Calu3 (cell line): ENCODE measurements at regions not wholly inside any gene's neighbourhood (a gene's known extent, or its start where the extent isn't known, plus 50 kb on each side); places are given as distances from the start of the nearest gene placed in this dataset.

Source experiments
- BruUV-seq: library from RNA; stranded (reverse); fragments of 400-500 nt; replicated peaks from 2 replicates; lab custom pipeline; 2021; lab: Mats Ljungman, UMichigan
- CTCF ChIA-PET: fragments of 300-600 bp; sonication (Branson Sonifier 250); formaldehyde crosslinking; loops from one replicate; lab custom pipeline; 2022; ENCODE audit warnings: antibody characterized with exemption; lab: Charles Lee
- DNase-seq: peaks from one replicate; pipeline ENCODE4 v3.0.0; 2022
- H3K27ac Mint-ChIP-seq: one replicate; pipeline ENCODE4 v1.8.0; 2022; ENCODE audit warnings: mixed read lengths; ENCODE audit not compliant: unreplicated experiment
- H3K27me3 Mint-ChIP-seq: one replicate; pipeline ENCODE4 v1.8.0; 2022; ENCODE audit warnings: mixed read lengths; ENCODE audit not compliant: unreplicated experiment
- H3K36me3 Mint-ChIP-seq: one replicate; pipeline ENCODE4 v1.8.0; 2022; ENCODE audit warnings: mild to moderate bottlenecking, moderate library complexity, mixed read lengths; ENCODE audit not compliant: insufficient read depth, unreplicated experiment
- H3K4me1 Mint-ChIP-seq: one replicate; pipeline ENCODE4 v1.8.0; 2022; ENCODE audit warnings: mild to moderate bottlenecking, low read depth, mixed read lengths; ENCODE audit not compliant: unreplicated experiment
- H3K4me3 Mint-ChIP-seq: one replicate; pipeline ENCODE4 v1.8.0; 2022; ENCODE audit warnings: mild to moderate bottlenecking, low read depth, moderate library complexity, mixed read lengths; ENCODE audit not compliant: unreplicated experiment
- H3K9me3 Mint-ChIP-seq: one replicate; pipeline ENCODE4 v1.8.0; 2022; ENCODE audit warnings: low read depth, mixed read lengths; ENCODE audit not compliant: unreplicated experiment
- intact Hi-C: fragments of 100-400 bp; cut with micrococcal nuclease; formaldehyde crosslinking; loops from one replicate; pipeline ENCODE4 v1.10.0; 2022; ENCODE audit not compliant: unreplicated experiment
- TF ChIP-seq, protein P1 (sequence below): fragments of 200-600 bp; IDR thresholded peaks from one replicate; pipeline ENCODE4 v1.8.0; 2022; ENCODE audit warnings: antibody characterized with exemption; ENCODE audit not compliant: unreplicated experiment

DNA sequence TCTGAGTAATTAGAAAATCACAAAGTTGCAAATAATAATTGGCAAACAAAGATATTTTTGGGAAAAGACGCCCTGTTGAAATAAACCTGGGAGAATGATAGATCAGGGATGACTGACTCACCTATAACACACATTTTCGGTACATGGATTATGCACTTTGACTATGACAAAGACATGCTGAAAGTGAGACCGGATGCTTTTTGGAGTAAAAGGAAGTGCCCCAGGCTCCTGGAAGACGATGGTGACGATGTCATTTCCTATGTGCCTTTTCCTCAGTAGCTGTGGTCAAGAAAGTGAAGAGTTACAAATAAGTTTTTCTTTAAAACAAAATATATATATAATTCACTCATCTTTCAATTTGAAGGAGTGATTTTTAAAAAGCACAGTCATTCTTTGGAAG is 158.7 kb downstream of the SIPA1L2 start:
- Mint-ChIP-seq H3K9me3 (peaks cover 4% of the 10 kb centered on the region), H3K27ac (no peak overlapping the region), H3K27me3 (no peaks in the 10 kb centered on the region), H3K4me3 (no peak overlapping the region), H3K36me3 (no peaks in the 10 kb centered on the region), H3K4me1 (no peaks in the 10 kb centered on the region)
- no TSS peak for BruUV-seq
- CTCF ChIA-PET = no interaction called here
- TF ChIP-seq, protein P1, sequence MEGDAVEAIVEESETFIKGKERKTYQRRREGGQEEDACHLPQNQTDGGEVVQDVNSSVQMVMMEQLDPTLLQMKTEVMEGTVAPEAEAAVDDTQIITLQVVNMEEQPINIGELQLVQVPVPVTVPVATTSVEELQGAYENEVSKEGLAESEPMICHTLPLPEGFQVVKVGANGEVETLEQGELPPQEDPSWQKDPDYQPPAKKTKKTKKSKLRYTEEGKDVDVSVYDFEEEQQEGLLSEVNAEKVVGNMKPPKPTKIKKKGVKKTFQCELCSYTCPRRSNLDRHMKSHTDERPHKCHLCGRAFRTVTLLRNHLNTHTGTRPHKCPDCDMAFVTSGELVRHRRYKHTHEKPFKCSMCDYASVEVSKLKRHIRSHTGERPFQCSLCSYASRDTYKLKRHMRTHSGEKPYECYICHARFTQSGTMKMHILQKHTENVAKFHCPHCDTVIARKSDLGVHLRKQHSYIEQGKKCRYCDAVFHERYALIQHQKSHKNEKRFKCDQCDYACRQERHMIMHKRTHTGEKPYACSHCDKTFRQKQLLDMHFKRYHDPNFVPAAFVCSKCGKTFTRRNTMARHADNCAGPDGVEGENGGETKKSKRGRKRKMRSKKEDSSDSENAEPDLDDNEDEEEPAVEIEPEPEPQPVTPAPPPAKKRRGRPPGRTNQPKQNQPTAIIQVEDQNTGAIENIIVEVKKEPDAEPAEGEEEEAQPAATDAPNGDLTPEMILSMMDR = no peak
- intact Hi-C loops = no loop called here
- no peak for DNase-seq

DNA sequence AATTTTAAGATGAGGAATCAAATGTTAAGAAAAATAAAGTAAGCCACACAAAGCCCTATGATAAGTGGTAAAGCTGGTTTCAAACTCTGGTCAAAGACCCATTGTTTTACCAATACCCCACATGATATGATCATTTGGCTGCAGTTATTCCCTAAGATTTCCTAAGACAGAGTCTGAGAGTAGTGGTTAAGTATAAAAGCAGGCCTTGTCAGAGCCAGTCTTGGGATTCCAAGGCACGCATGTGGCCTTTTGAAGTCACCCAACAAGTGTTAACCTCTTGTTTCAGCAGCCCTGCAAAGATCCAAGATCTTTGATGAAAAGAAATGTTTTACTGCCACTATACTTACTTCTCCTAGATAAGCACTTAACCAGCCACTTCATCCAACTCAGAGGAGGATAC is 159.2 kb downstream of the SIPA1L2 start:
- Mint-ChIP-seq H3K4me1 (no peaks in the 10 kb centered on the region), H3K9me3 (peaks cover 4% of the 10 kb centered on the region), H3K4me3 (no peak overlapping the region), H3K27ac (no peak overlapping the region), H3K36me3 (no peaks in the 10 kb centered on the region), H3K27me3 (no peaks in the 10 kb centered on the region)
- DNase-seq = no peak
- BruUV-seq = no TSS peak
- CTCF ChIA-PET = no interaction called here
- TF ChIP-seq, protein P1 = no peak
- intact Hi-C loops = no loop called here

DNA sequence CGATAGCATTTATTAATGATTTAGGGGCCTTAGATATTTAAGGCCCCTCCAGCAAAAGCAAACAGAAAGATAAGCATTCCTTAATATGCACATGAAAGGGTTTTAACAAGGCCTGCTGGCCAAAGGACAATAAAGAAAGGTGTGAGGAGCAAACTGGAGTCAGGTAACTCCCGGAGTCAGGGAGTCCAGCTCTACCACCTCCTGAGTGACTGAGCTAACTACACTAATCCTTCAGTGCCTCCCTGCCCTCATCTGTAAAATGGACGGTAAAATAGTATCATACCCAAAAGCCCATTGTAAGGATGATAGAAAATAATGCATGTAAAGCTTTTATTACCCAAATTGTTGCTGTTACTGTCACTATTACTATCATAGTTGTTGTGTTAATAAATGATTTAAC is 161.7 kb downstream of the SIPA1L2 start:
- CTCF ChIA-PET = no interaction called here
- no peaks in the 10 kb centered on the region for H3K36me3 Mint-ChIP-seq
- TF ChIP-seq, protein P1 = no peak
- BruUV-seq = no TSS peak
- H3K27me3 Mint-ChIP-seq = no peaks in the 10 kb centered on the region
- no peak overlapping the region for H3K27ac Mint-ChIP-seq
- H3K4me3 Mint-ChIP-seq = no peak overlapping the region
- peaks cover 4% of the 10 kb centered on the region for H3K9me3 Mint-ChIP-seq
- intact Hi-C loops = no loop called here
- DNase-seq = no peak
- H3K4me1 Mint-ChIP-seq = no peaks in the 10 kb centered on the region

DNA sequence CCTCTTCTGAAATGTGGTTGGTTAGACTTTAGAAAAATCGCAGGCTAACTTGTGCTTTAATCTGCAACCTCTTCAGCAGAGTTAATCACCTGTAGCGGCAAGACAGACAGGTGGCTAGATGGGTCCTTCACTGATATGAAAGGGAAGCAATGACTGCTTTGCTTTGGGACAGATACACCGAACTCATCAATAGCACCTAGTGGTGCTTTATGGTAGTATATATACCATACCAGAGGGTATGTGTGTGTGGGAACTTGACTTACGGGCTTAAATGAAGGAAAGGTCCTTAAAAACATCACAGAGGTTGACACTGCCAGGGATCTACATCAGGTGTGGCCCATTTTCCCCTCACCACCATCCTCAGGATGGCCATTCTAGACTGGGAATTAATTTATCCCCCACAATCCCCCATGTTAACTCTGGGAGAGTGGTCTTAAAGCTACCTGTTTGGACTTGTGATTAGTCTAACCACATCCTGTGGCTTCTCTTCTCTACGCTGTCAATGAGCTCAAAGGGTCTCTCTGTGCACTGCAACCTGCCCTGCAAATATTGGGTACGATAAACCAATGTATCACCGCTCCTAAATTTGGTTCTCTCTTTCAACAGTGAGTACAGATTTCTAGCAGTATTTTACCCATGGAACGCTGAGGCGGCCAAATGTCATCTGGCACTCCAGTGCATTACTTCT is 162.7 kb downstream of the SIPA1L2 start:
- no peak overlapping the region for H3K4me3 Mint-ChIP-seq

More for the DNA sequence above, 162.7 kb downstream of the SIPA1L2 start:
- intact Hi-C loops = no loop called here
- Mint-ChIP-seq H3K27ac (no peak overlapping the region), H3K27me3 (no peaks in the 10 kb centered on the region), H3K9me3 (peaks cover 4% of the 10 kb centered on the region), H3K36me3 (no peaks in the 10 kb centered on the region), H3K4me1 (no peaks in the 10 kb centered on the region)
- BruUV-seq = no TSS peak
- DNase-seq = no peak
- TF ChIP-seq, protein P1 = no peak
- CTCF ChIA-PET = no interaction called here
